ENCODE measurements at regions not wholly inside any gene's neighbourhood (a gene's known extent, or its start where the extent isn't known, plus 50 kb on each side); places are given as distances from the start of the nearest gene placed in this dataset.

DNA sequence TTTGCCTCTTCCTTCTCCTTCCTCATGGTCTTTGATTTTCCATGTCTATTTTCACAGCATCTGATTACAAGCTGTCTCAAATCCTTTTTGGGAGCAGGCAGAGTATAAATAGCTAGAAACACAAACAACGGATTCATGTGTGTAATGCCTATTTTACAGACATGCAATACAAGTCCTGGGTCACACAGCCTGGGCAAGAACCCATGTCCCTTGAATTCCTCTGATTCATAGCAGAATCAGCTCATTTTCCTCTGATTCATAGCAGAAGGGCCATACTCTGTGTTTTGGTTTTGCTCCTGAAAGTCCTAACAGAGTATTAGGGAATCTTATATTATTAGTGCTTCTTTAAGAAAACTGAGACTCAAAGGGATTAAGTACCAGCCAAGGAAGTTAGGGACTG, 71.3 kb downstream of the IRX5 start:
- H3K36me3 ChIP-seq (ENCODE audit: insufficient read depth, low read length), result no peaks in the 10 kb centered on the region
- H3K4me3 ChIP-seq (ENCODE audit: low read depth, low read length), result peak overlapping the region; percentile 17
- peaks cover 26% of the 10 kb centered on the region for H3K4me1 ChIP-seq (ENCODE audit: control insufficient read depth, insufficient read depth, low read length, unreplicated experiment)
- no peaks in the 10 kb centered on the region for H3K79me2 ChIP-seq (ENCODE audit: control insufficient read depth, insufficient read depth, low read length, unreplicated experiment)
- peaks cover 4% of the 10 kb centered on the region; the same call in 1 of the 2 replicates for H3K27me3 ChIP-seq (ENCODE audit: insufficient read depth, low read length)
- peak overlapping the region; percentile 79 for H3K27ac ChIP-seq (ENCODE audit: low read depth, low read length)
- H2AFZ ChIP-seq (ENCODE audit: low read length, unreplicated experiment), result no peak overlapping the region

DNA sequence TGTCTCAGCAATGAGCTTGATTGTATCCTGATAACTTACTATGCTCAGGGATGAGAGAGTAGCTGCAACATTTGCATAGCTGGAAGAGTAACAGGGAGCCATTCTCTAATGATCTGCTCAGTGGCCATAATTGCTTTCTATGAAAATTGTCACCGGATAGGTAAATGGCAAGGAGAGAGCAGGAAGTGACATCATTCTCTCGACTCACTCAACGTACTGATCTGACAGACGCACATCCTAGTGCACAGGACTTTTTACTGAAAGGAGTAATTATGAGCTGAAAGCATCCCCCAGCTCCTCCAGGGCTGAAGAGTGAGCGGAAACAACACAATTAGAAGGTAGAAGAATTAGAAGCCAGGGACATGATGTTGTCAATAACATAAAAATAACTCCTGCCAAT, 71.8 kb downstream of the IRX5 start:
- H2AFZ ChIP-seq (ENCODE audit: low read length, unreplicated experiment), result peak overlapping the region; percentile 38
- H3K27me3 ChIP-seq (ENCODE audit: insufficient read depth, low read length), result peaks cover under 1% of the 10 kb centered on the region; the same call in 1 of the 2 replicates
- H3K4me3 ChIP-seq (ENCODE audit: low read depth, low read length), result peak overlapping the region; percentile 17; the same call in 1 of the 2 replicates
- peaks cover 26% of the 10 kb centered on the region for H3K4me1 ChIP-seq (ENCODE audit: control insufficient read depth, insufficient read depth, low read length, unreplicated experiment)
- H3K36me3 ChIP-seq (ENCODE audit: insufficient read depth, low read length), result no peaks in the 10 kb centered on the region
- peak overlapping the region; percentile 79 for H3K27ac ChIP-seq (ENCODE audit: low read depth, low read length)
- no peaks in the 10 kb centered on the region for H3K79me2 ChIP-seq (ENCODE audit: control insufficient read depth, insufficient read depth, low read length, unreplicated experiment)

DNA sequence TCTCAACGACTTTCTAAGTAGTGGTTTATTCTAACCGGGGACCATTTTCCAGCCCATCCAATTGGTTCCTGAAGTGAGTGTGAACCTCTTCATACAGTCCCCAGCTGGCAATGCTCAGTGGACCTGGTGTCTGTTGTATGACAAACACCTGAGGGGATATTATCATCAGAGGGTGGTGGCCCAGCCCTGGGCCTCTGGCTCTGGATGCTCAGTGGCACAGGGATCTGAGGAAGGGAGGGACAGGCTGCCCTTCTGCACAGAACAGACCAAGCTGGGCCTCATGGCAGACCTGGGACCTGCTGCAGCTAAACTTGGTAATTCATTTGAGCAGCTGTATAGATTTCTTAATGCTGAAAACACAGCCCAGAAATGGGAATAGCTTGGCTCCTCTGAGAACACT, 72.6 kb downstream of the IRX5 start:
- H3K4me1 ChIP-seq (ENCODE audit: control insufficient read depth, insufficient read depth, low read length, unreplicated experiment), result peaks cover 26% of the 10 kb centered on the region
- no peak overlapping the region for H3K4me3 ChIP-seq (ENCODE audit: low read depth, low read length)
- no peaks in the 10 kb centered on the region for H3K79me2 ChIP-seq (ENCODE audit: control insufficient read depth, insufficient read depth, low read length, unreplicated experiment)
- no peak overlapping the region for H3K27ac ChIP-seq (ENCODE audit: low read depth, low read length)
- H2AFZ ChIP-seq (ENCODE audit: low read length, unreplicated experiment), result no peak overlapping the region
- no peaks in the 10 kb centered on the region for H3K36me3 ChIP-seq (ENCODE audit: insufficient read depth, low read length)
- H3K27me3 ChIP-seq (ENCODE audit: insufficient read depth, low read length), result no peaks in the 10 kb centered on the region; the same call in none of the 2 replicates

DNA sequence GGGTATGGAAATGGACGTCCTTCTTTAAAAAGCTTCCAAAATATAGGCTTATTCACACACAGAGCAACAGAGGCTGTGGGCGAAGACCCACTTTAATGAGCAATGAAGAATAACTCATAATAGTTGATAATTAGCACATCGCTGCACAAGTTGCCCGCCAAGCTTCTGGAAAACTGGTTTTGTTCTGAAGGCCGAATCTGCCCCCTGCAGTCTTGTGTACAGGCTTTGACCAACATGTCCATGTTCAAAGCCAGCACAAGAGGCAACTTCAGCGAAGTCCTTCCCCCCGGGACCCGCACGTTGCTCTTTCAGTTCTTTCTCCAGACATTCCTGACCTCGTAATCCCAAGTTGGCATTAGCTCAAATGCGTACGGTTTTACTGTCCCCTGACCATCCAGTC, 73.3 kb downstream of the IRX5 start:
- no peaks in the 10 kb centered on the region for H3K36me3 ChIP-seq (ENCODE audit: insufficient read depth, low read length)
- no peaks in the 10 kb centered on the region; the same call in 1 of the 2 replicates for H3K27me3 ChIP-seq (ENCODE audit: insufficient read depth, low read length)

DNA sequence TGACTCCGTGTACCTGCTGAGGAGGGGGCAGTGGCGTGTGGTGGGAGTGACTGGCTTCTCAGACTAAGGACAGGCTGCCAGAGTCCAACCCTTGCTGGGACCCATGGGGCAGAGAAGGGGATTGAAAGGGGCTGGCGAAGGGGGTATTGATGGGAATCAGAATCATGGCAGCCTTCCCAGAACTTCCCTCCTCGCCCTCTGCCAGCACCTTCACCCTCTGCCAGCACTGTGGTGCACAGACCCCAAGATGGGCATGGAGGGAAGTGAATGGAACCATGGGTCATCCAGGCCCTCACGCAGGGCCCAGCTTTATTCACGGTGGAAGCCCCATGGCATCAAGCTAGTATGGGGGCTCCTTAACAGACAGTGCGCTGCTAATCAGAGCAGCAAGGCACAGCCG, 76.8 kb downstream of the IRX5 start:
- no peaks in the 10 kb centered on the region; the same call in 1 of the 2 replicates for H3K27me3 ChIP-seq (ENCODE audit: insufficient read depth, low read length)

More for the DNA sequence above, 73.3 kb downstream of the IRX5 start:
- peaks cover 26% of the 10 kb centered on the region for H3K4me1 ChIP-seq (ENCODE audit: control insufficient read depth, insufficient read depth, low read length, unreplicated experiment)
- no peaks in the 10 kb centered on the region for H3K79me2 ChIP-seq (ENCODE audit: control insufficient read depth, insufficient read depth, low read length, unreplicated experiment)
- H3K27ac ChIP-seq (ENCODE audit: low read depth, low read length), result no peak overlapping the region
- H3K4me3 ChIP-seq (ENCODE audit: low read depth, low read length), result no peak overlapping the region
- H2AFZ ChIP-seq (ENCODE audit: low read length, unreplicated experiment), result no peak overlapping the region

DNA sequence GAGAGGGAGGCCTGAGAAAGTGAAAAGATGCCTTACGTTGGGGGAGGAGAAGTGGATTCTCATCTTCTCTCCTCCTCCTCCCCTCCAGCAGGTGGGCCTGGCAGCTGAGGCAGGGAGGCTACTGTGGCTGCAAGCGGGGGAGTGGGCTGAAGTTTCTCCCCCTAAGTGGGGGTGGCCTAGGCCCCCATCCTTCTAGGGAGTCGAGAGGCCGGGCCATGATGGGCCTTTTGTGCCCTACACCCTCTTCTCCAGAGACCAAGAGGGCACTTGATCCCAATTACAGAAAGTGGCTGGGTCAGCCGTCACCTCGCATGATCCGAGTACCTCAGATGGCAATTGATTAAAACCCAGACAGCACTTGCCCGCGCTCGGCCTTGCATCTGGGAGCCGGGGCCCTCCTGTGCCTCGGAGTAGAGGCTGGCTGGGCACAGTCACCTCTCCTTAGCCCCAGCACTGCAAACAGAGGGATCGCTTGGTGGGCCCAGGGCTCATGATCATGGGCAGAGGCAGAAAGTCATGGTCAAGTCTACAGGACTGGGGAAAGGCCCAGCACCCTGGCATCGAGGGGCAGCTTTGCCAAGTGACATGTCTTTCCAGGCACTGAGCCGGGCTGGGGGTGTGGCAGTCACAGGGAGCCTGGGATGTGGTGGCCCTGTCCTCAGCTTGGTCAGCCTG, 78.3 kb downstream of the IRX5 start:
- H3K27me3 ChIP-seq (ENCODE audit: insufficient read depth, low read length), result no peaks in the 10 kb centered on the region; the same call in 1 of the 2 replicates
- no peaks in the 10 kb centered on the region for H3K79me2 ChIP-seq (ENCODE audit: control insufficient read depth, insufficient read depth, low read length, unreplicated experiment)
- H3K4me3 ChIP-seq (ENCODE audit: low read depth, low read length), result no peak overlapping the region
- H2AFZ ChIP-seq (ENCODE audit: low read length, unreplicated experiment), result no peak overlapping the region
- no peaks in the 10 kb centered on the region for H3K4me1 ChIP-seq (ENCODE audit: control insufficient read depth, insufficient read depth, low read length, unreplicated experiment)
- no peaks in the 10 kb centered on the region for H3K36me3 ChIP-seq (ENCODE audit: insufficient read depth, low read length)
- no peak overlapping the region for H3K27ac ChIP-seq (ENCODE audit: low read depth, low read length)

More for the DNA sequence above, 76.8 kb downstream of the IRX5 start:
- Histone ChIP-seq H2AFZ (ENCODE audit: low read length, unreplicated experiment) (no peak overlapping the region), H3K79me2 (ENCODE audit: control insufficient read depth, insufficient read depth, low read length, unreplicated experiment) (no peaks in the 10 kb centered on the region), H3K4me1 (ENCODE audit: control insufficient read depth, insufficient read depth, low read length, unreplicated experiment) (peaks cover 3% of the 10 kb centered on the region), H3K36me3 (ENCODE audit: insufficient read depth, low read length) (no peaks in the 10 kb centered on the region), H3K4me3 (ENCODE audit: low read depth, low read length) (no peak overlapping the region), H3K27ac (ENCODE audit: low read depth, low read length) (no peak overlapping the region)

DNA sequence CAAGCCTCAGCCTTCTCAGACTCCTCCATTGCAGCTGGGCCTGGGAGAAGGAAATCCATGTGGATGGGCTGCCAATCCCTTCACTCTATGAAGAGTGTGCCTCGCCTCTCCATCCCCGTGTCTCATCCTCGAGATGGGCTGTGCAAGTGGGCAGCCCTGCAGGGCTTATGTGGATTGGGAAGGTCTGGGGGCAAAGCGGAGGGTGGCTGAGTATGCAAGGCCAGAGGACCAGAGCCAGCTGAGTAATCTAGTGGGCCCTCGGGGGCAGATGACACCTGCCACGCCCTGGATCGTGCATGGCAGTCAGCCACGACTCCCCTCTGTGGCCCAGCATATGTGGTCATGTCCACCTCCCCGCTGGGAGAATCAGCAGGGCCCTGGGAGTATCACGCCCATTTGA, 78.9 kb downstream of the IRX5 start:
- Histone ChIP-seq H3K4me1 (ENCODE audit: control insufficient read depth, insufficient read depth, low read length, unreplicated experiment) (no peaks in the 10 kb centered on the region), H3K36me3 (ENCODE audit: insufficient read depth, low read length) (no peaks in the 10 kb centered on the region), H3K27ac (ENCODE audit: low read depth, low read length) (no peak overlapping the region), H3K79me2 (ENCODE audit: control insufficient read depth, insufficient read depth, low read length, unreplicated experiment) (no peaks in the 10 kb centered on the region), H2AFZ (ENCODE audit: low read length, unreplicated experiment) (no peak overlapping the region), H3K4me3 (ENCODE audit: low read depth, low read length) (no peak overlapping the region), H3K27me3 (ENCODE audit: insufficient read depth, low read length) (no peaks in the 10 kb centered on the region; the same call in 1 of the 2 replicates)

DNA sequence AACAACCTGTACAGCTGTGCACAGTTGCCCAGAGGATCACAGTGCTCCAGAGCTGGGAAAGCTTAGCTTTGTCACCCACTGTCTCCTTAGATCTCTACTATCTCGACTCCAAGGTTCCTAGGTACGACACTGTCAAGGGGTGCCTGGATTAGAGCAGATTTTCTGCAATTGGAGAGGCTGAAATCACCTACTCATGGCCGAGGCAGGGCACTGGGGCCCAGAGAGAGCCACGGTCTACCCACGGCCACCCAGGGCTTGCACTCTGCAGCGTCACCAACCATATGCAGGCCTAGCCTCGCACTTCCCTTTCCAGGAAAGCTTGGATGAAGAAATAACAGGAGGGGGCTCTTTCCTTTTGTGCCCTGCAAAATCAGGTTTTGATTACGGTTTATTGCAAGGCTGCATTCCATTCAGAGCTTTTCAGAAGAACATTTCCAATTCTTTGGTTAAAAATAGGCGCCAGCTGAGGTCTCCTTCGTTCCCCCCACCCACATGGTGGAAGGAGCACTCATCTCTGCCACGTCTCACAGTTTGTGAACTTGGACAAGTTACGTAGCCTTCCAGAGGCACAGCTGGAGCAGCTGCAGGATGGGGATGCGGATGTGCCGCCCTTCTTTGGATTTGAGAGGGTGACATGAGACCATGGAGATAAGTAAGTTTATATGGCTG, 80.0 kb downstream of the IRX5 start:
- Histone ChIP-seq H3K27me3 (ENCODE audit: insufficient read depth, low read length) (peaks cover 5% of the 10 kb centered on the region; the same call in 1 of the 2 replicates), H3K36me3 (ENCODE audit: insufficient read depth, low read length) (no peaks in the 10 kb centered on the region), H3K79me2 (ENCODE audit: control insufficient read depth, insufficient read depth, low read length, unreplicated experiment) (no peaks in the 10 kb centered on the region), H3K27ac (ENCODE audit: low read depth, low read length) (no peak overlapping the region), H2AFZ (ENCODE audit: low read length, unreplicated experiment) (no peak overlapping the region), H3K4me1 (ENCODE audit: control insufficient read depth, insufficient read depth, low read length, unreplicated experiment) (no peaks in the 10 kb centered on the region), H3K4me3 (ENCODE audit: low read depth, low read length) (no peak overlapping the region)

DNA sequence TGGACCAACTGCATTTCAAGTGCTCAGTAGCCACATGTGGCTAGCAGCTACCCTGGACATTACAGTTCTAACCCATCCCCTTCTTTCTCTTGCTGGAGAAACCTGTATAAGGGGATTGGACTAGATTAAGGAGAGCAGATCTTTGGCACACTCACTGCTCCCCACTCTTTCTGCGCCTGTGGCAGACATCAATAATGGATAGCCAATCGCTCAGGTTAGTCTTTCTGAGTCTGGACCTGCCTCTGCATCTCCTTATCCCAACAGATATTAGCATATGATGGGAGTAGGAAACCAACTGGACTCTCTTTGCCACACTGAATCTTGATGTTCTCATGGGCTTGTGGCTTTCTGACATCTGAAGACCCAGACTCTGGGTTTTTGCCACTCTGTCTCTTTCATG, 81.7 kb downstream of the IRX5 start:
- H3K4me1 ChIP-seq (ENCODE audit: control insufficient read depth, insufficient read depth, low read length, unreplicated experiment), result no peaks in the 10 kb centered on the region
- no peak overlapping the region for H2AFZ ChIP-seq (ENCODE audit: low read length, unreplicated experiment)
- peaks cover 5% of the 10 kb centered on the region; the same call in 1 of the 2 replicates for H3K27me3 ChIP-seq (ENCODE audit: insufficient read depth, low read length)
- no peak overlapping the region for H3K27ac ChIP-seq (ENCODE audit: low read depth, low read length)
- no peaks in the 10 kb centered on the region for H3K36me3 ChIP-seq (ENCODE audit: insufficient read depth, low read length)
- H3K4me3 ChIP-seq (ENCODE audit: low read depth, low read length), result no peak overlapping the region
- no peaks in the 10 kb centered on the region for H3K79me2 ChIP-seq (ENCODE audit: control insufficient read depth, insufficient read depth, low read length, unreplicated experiment)

DNA sequence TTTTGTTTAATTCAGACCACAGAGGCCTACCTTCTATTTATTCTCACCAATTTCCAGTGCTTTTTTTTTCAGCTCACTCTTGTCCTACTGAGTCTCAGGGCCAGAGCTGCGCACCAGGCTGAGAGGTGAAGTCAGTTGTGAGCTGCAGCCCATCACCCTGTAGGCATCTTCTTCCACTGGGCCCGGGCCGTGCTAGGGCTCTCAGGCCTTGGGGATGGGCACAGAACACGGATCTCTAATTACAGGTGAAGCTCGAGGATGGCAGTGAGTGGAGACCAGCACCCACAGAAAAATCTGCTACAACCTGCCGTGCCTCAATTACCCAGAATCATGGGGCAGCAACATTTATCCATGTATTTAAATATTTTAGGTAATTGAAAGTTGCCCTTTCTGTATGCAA, 82.1 kb downstream of the IRX5 start:
- Histone ChIP-seq H3K79me2 (ENCODE audit: control insufficient read depth, insufficient read depth, low read length, unreplicated experiment) (no peaks in the 10 kb centered on the region), H3K4me3 (ENCODE audit: low read depth, low read length) (no peak overlapping the region), H3K27me3 (ENCODE audit: insufficient read depth, low read length) (peaks cover 5% of the 10 kb centered on the region; the same call in 1 of the 2 replicates), H2AFZ (ENCODE audit: low read length, unreplicated experiment) (no peak overlapping the region), H3K27ac (ENCODE audit: low read depth, low read length) (no peak overlapping the region), H3K36me3 (ENCODE audit: insufficient read depth, low read length) (no peaks in the 10 kb centered on the region), H3K4me1 (ENCODE audit: control insufficient read depth, insufficient read depth, low read length, unreplicated experiment) (no peaks in the 10 kb centered on the region)

DNA sequence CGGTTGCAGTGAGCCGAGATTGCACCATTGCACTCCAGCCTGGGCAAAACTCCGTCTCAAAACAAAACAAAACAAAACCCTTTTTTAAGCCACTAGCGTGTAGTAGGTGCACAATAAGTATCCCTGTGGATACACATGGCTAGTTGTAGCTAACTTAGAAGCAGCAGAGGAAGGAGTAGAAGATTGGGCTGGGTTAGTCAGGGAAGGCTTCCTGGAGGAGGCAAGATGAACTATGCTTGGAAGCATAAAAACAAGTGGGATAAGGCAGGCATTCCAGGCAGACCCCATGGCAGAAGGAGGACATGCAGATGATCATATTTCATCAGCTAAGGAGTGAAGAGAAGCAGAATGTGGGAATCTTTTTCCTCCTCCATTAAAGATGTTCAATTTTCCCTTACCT, 83.4 kb downstream of the IRX5 start:
- no peak overlapping the region for H2AFZ ChIP-seq (ENCODE audit: low read length, unreplicated experiment)
- no peaks in the 10 kb centered on the region for H3K79me2 ChIP-seq (ENCODE audit: control insufficient read depth, insufficient read depth, low read length, unreplicated experiment)
- no peaks in the 10 kb centered on the region for H3K4me1 ChIP-seq (ENCODE audit: control insufficient read depth, insufficient read depth, low read length, unreplicated experiment)
- H3K4me3 ChIP-seq (ENCODE audit: low read depth, low read length), result no peak overlapping the region
- no peak overlapping the region for H3K27ac ChIP-seq (ENCODE audit: low read depth, low read length)
- H3K27me3 ChIP-seq (ENCODE audit: insufficient read depth, low read length), result 0 out of 2 replicates have a peak, but pooled peaks cover 5% of the 10 kb centered on the region
- no peaks in the 10 kb centered on the region for H3K36me3 ChIP-seq (ENCODE audit: insufficient read depth, low read length)
